GM18867 (cell line): ENCODE measurements at regions not wholly inside any gene's neighbourhood (a gene's known extent, or its start where the extent isn't known, plus 50 kb on each side); places are given as distances from the start of the nearest gene placed in this dataset.

Experiments
- ATAC-seq: cut with Tn5 transposase; IDR thresholded peaks from one replicate; pipeline ENCODE4 v1.9.1; 2021; ENCODE audit warnings: mild to moderate bottlenecking, moderate library complexity; ENCODE audit not compliant: unreplicated experiment

GRCh38 chr5:67390935-67391334, 194.3 kb upstream of the CD180 start:
- ATAC-seq: no peak

GRCh38 chr5:67383451-67383850, 186.9 kb upstream of the CD180 start:
- no peak for ATAC-seq

GRCh38 chr5:67381236-67381880, 184.8 kb upstream of the CD180 start:
- ATAC-seq: no peak

GRCh38 chr5:67380431-67380830, 183.8 kb upstream of the CD180 start:
- ATAC-seq: no peak

GRCh38 chr5:67379753-67380152, 183.2 kb upstream of the CD180 start:
- ATAC-seq: no peak

- no peak for ATAC-seq
These were observed 181.7 kb upstream of the CD180 start for GRCh38 chr5:67378256-67378655.

GRCh38 chr5:67377631-67378030, 181.0 kb upstream of the CD180 start:
- no peak for ATAC-seq

GRCh38 chr5:67375606-67376005, 179.0 kb upstream of the CD180 start:
- ATAC-seq: no peak

GRCh38 chr5:67374378-67374777, 177.8 kb upstream of the CD180 start:
- no peak for ATAC-seq

- no peak for ATAC-seq
These were observed 176.9 kb upstream of the CD180 start for GRCh38 chr5:67373518-67373917.

GRCh38 chr5:67372887-67373286, 176.3 kb upstream of the CD180 start:
- no peak for ATAC-seq

GRCh38 chr5:67371924-67372323, 175.3 kb upstream of the CD180 start:
- ATAC-seq: no peak

GRCh38 chr5:67366691-67367395, 170.2 kb upstream of the CD180 start:
- ATAC-seq: no peak

- ATAC-seq: no peak
These were observed 169.7 kb upstream of the CD180 start for GRCh38 chr5:67366276-67366675.

GRCh38 chr5:67364381-67364970, 167.9 kb upstream of the CD180 start:
- no peak for ATAC-seq

- no peak for ATAC-seq
These were observed 167.4 kb upstream of the CD180 start for GRCh38 chr5:67363963-67364362.

- ATAC-seq: no peak
These were observed 166.6 kb upstream of the CD180 start for GRCh38 chr5:67363180-67363709.

- no peak for ATAC-seq
These were observed 165.5 kb upstream of the CD180 start for GRCh38 chr5:67361932-67362729.

GRCh38 chr5:67360047-67360446, 163.4 kb upstream of the CD180 start:
- ATAC-seq: no peak

- ATAC-seq: no peak
These were observed 161.6 kb upstream of the CD180 start for GRCh38 chr5:67358186-67358585.

- ATAC-seq: no peak
These were observed 158.6 kb upstream of the CD180 start for GRCh38 chr5:67355120-67355713.
